Hematopoietic multipotent progenitor cell treated with erythropoietin and hydrocortisone succinate and interleukin-3 and kit ligand, for 4 days (in vitro differentiated cells): ENCODE measurements at regions not wholly inside any gene's neighbourhood (a gene's known extent, or its start where the extent isn't known, plus 50 kb on each side); places are given as distances from the start of the nearest gene placed in this dataset.

Experiments used
- DNase-seq: peaks from one replicate; pipeline ENCODE4 v3.0.0-alpha.2; 2015

- DNase-seq: no peak
Measured at GRCh38 chr4:108520807-108521206, 99.6 kb upstream of the RPL34 start.

- no peak for DNase-seq
Measured at GRCh38 chr4:108519911-108520601, 100.3 kb upstream of the RPL34 start.

DNA sequence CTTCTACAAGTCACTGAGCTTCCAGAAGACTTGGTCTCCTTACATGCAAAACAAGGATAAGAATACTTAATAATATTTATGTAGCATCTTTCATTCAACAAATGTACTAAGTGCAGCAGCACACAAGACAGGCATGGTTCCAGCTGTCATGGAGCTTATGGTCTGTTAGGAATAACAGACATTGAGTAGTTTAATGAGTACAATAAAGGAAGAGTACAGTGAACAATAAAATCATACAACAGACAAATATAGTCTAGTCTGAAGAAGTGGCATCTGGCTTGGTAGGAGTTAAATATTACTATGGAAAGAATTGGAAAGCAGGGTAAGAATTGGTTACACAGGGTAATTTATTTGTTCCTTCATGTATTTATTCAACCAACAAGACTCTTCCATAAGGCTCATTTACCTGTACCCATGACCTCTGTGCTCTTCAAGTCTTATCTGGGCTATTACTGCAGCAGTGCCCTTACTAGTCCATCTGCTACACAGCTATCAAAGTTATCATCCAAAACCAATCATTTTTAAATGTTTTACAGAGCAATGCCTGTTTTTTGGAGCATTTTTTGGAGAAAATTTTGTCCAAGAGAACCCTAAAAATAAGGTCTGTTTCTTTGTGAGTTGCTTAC is 101.1 kb upstream of the RPL34 start:
- DNase-seq: no peak

- peak; percentile 84 for DNase-seq
Measured at GRCh38 chr4:108512615-108513505, 107.5 kb upstream of the RPL34 start.

GRCh38 chr4:108511618-108512017 is 108.8 kb upstream of the RPL34 start:
- DNase-seq: no peak

DNA sequence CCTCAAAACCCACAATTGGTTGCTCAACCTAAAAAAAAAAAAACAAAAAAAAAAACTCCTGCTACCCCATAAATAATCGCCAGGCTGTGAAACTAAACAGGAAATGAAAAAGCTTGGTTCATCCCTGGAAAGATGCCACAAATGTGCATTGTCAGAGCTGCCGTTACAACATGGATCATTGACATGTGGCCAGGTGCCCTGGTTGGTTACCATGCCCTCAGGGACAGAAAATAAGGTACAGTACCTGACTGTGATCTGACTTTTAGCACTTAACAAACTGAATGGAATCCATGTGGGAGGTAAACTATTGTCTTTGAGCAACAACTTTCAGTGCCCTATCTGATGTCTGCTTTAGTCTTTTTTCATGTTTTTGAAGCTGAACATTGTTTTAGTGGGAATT is 118.0 kb upstream of the RPL34 start:
- DNase-seq: peak; percentile 39

DNA sequence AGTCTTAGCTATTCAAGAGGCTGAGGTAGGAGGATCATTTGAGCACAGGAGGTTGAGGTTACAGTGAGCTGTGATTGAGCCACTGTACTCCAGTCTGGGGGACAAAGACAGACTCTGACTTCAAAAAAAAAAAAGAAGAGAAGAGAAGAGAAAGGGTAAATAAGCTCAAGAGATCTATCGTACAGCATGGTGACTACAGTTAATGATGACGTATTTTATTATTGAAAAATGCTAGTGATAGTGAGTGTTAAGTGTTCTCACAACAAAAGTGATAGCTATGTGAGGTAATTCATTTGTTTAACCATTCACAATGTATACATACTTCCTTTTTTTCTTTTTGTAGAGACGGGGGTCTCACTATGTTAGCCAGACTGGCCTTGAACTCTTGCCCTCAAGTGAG is 121.5 kb upstream of the RPL34 start:
- no peak for DNase-seq

- no peak for DNase-seq
Measured at GRCh38 chr4:108493596-108493931, 126.8 kb upstream of the RPL34 start.

- peak; percentile 55 for DNase-seq
Measured at GRCh38 chr4:108492816-108493595, 127.4 kb upstream of the RPL34 start.

DNA sequence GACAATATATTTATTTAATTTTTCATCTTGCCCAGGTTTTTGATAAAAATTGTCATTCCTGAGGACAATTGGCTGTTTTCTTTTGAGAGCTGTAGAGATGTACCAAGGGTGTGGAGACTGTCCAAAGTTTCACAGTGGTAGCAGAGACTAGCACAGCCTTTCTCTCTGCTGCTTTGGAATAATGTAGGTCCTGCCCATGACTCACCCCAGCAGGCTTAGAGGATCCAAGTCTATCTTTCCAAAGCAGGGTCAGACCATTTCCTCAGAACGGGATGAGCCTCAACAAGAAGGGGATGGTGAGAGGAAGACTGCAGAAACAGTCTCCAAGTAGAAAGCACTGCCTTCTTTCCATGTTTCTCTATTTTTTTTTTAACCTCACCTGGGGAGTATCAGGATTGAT is 131.5 kb upstream of the RPL34 start:
- DNase-seq: no peak

- no peak for DNase-seq
Measured at GRCh38 chr4:108486046-108486445, 134.3 kb upstream of the RPL34 start.

DNA sequence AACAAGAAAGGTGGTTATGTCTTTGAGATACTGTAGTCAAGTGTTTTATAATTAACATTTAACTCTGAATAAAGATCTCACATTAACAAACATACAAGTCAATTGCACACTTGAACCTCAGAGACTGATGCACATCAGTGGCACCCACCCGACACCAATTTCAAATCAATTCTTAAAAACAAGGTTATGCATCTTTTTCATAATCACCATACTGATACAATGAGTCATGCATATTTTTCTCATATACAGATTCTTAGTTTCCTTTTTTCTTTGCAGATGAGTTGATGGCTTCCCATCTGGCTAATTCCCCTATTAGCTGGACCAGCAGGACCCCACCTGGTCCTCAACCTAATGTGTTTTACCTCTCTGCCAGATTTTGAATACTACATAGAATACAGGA is 136.2 kb upstream of the RPL34 start:
- no peak for DNase-seq

- DNase-seq: peak; percentile 41
Measured at GRCh38 chr4:108483650-108484049, 136.7 kb upstream of the RPL34 start.

GRCh38 chr4:108483079-108483478 is 137.3 kb upstream of the RPL34 start:
- DNase-seq: peak; percentile 61

- no peak for DNase-seq
Measured at GRCh38 chr4:108480881-108481280, 139.5 kb upstream of the RPL34 start.

DNA sequence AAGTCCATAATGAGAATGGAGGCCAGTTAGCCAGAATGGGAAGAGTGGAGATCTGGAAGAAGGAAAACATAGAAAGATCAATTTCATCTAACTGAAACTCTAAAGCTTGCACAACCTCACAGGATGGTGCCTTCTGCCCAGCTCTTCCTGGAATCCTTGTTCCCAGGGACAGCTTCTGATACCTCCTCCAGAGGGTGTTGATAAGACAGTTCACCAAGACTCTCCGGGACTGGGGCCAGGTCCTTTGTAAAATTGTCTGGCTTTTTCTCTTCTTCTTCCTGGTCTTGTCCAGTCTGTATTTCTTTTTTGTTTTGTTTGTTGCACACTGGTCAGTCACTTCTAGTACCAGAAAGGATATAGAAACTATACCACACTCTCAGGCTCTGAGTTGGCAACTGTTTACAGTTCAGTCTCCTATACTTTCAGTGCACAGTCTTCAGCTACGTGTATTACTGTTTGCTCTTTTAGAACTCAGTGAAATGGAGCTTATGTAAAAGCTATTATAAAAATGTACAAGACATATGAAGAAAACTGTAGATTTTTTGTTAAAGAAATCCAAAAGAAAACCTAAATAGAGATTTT is 142.8 kb upstream of the RPL34 start:
- no peak for DNase-seq

DNA sequence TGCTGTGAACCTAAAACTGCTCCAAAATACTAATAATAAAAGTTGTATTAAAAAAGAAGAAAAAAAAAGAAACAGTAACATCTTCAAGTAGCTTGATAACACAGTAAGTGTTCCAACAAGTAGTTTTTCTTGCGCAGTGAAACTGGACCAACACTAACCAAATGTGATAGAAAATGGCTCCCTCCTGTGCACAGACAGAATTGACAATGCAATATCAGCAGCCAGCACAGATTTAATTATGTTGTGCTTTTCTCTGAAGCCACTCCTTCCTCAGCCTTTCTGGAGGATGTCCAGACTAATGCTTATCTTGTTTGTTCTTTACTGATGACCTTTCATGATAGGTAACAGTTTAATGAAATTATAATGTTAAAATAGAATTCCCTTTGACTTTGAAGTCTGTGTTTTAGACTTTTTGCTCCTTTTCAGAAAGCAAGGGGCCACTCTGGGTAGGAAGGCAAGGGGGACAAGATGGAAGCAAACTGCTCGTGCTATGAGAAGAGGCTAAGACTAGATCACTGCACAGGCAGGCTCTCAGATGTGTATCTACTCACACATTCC is 147.1 kb upstream of the RPL34 start:
- DNase-seq: no peak

- DNase-seq: peak; percentile 58
Measured at GRCh38 chr4:108466936-108467902, 153.2 kb upstream of the RPL34 start.

DNA sequence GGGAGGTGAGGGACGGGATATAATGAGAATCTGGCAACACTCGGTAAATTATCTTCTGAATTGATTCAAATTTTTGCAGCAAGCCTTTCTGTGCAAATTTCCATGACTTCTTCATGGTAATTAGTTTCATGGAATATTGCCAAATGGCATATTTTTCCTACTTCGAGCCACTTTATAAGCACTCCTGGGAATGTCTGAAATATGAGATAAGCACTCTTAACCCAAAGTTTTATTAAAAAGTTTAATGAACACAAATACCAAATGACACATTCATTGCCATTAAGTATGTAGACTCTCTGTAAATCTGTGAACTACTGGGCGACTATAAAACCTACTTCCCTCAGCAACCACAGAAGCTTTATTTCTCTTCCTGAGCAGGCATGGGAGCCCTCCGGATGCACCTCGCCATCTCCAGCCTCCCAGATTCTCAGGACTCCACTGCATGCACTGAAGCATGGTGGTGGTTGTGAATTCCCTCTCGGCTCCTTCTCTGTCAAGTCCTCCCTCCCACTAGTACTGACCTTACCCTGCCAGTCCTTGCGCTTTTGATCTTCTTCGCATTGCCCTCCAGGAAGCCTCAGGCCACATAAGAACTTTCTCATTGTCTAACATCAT is 154.4 kb upstream of the RPL34 start:
- DNase-seq: no peak

- DNase-seq: peak; percentile 25
Measured at GRCh38 chr4:108458681-108459080, 161.7 kb upstream of the RPL34 start.

DNA sequence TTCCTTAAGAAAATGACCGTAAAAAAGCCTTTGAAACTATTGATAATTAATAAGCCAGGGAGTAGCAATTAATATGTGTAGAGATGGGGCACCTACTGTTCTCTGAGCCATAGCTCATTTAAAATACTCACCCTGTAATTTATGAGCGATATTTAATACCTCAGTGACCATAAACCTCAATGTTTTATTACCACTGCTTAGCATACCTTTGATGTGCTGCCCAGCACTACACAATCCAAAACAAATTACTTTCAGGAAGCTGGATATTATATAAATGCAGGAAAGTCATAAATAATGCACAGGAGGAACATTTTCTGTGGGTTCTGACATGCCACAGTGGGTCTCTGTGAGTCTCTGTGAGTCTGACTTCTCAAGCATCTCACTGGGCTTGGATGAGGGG is 166.1 kb upstream of the RPL34 start:
- DNase-seq: no peak
